IMR-90 (cell line): ENCODE measurements at regions not wholly inside any gene's neighbourhood (a gene's known extent, or its start where the extent isn't known, plus 50 kb on each side); places are given as distances from the start of the nearest gene placed in this dataset.

Source experiments
- ATAC-seq: fragments of 200-7000 bp; cut with Tn5 transposase; 2 replicates; pipeline ENCODE4 v1.9.1; 2020; ENCODE audit warnings: low read depth, mild to moderate bottlenecking, moderate library complexity
- BruUV-seq: library from RNA; stranded (reverse); fragments of 400-500 nt; replicated peaks from 2 replicates; lab custom pipeline; 2021; lab: Mats Ljungman, UMichigan
- CTCF ChIA-PET: fragments of 300-600 bp; formaldehyde crosslinking; extraction: SDS; loops from one replicate; lab custom pipeline; 2021; ENCODE audit warnings: antibody characterized with exemption; lab: Yijun Ruan, JAX
- POLR2A ChIA-PET: fragments of 300-600 bp; sonication (Branson Sonifier 250); formaldehyde crosslinking; loops from one replicate; lab custom pipeline; 2022; ENCODE audit warnings: antibody characterized with exemption; ENCODE audit not compliant: unreplicated experiment; lab: Charles Lee
- DNase-seq: peaks from one replicate; pipeline ENCODE4 v3.0.0; 2013
- H2AFZ ChIP-seq: replicated peaks from 2 replicates; pipeline ENCODE3; 2013; ENCODE audit warnings: low read length, mild to moderate bottlenecking; ENCODE audit not compliant: poor library complexity
- H2AK5ac ChIP-seq: 2 replicates; pipeline ENCODE4 v1.6.1; 2013; ENCODE audit warnings: low read depth, low read length, inconsistent platforms
- H2AK9ac ChIP-seq: replicated peaks from 2 replicates; pipeline ENCODE3; 2013; ENCODE audit warnings: mild to moderate bottlenecking, low read depth, low read length, moderate library complexity; ENCODE audit not compliant: poor library complexity
- H2BK120ac ChIP-seq: 2 replicates; pipeline ENCODE4 v1.6.1; 2013; ENCODE audit warnings: low read depth, low read length, inconsistent platforms
- H2BK15ac ChIP-seq: 3 replicates; pipeline ENCODE4 v1.6.1; 2013; ENCODE audit warnings: low read depth, low read length, inconsistent platforms
- H2BK20ac ChIP-seq: 2 replicates; pipeline ENCODE4 v1.6.1; 2013; ENCODE audit warnings: low read depth, mild to moderate bottlenecking, inconsistent platforms, low read length, moderate library complexity
- H2BK5ac ChIP-seq: 2 replicates; pipeline ENCODE4 v1.6.1; 2013; ENCODE audit warnings: mild to moderate bottlenecking, low read depth, low read length, inconsistent platforms; ENCODE audit not compliant: poor library complexity, severe bottlenecking
- H3K14ac ChIP-seq: replicated peaks from 2 replicates; pipeline ENCODE4 v1.6.1; 2013; ENCODE audit warnings: low read depth, low read length, inconsistent platforms
- H3K18ac ChIP-seq: 2 replicates; pipeline ENCODE4 v1.6.1; 2013; ENCODE audit warnings: low read depth, low read length, control low read depth
- H3K23ac ChIP-seq: 2 replicates; pipeline ENCODE4 v1.6.1; 2013; ENCODE audit warnings: low read depth, low read length, inconsistent platforms
- H3K27ac ChIP-seq: 2 replicates; pipeline ENCODE4 v1.5.1; 2013; ENCODE audit warnings: mild to moderate bottlenecking, control low read depth, low read length; ENCODE audit not compliant: insufficient read depth
- H3K27me3 ChIP-seq: 2 replicates; pipeline ENCODE4 v1.6.1; 2013; ENCODE audit warnings: low read length; ENCODE audit not compliant: control insufficient read depth, insufficient read depth
- H3K36me3 ChIP-seq: 2 replicates; pipeline ENCODE4 v1.6.1; 2013; ENCODE audit warnings: low read length, mixed read lengths; ENCODE audit not compliant: control insufficient read depth, insufficient read depth
- H3K4ac ChIP-seq: 2 replicates; pipeline ENCODE4 v1.6.1; 2013; ENCODE audit warnings: low read depth, low read length, inconsistent platforms
- H3K4me1 ChIP-seq: 2 replicates; pipeline ENCODE4 v1.6.1; 2013; ENCODE audit warnings: low read length, mixed read lengths; ENCODE audit not compliant: control insufficient read depth, insufficient read depth
- H3K4me2 ChIP-seq: 2 replicates; pipeline ENCODE4 v1.6.1; 2013; ENCODE audit warnings: low read depth, mild to moderate bottlenecking, control low read depth, low read length, moderate library complexity
- H3K4me3 ChIP-seq: 2 replicates; pipeline ENCODE4 v1.5.1; 2013; ENCODE audit warnings: low read depth, mild to moderate bottlenecking, control low read depth, low read length, moderate library complexity; ENCODE audit not compliant: insufficient read depth
- H3K56ac ChIP-seq: 2 replicates; pipeline ENCODE4 v1.6.1; 2013; ENCODE audit warnings: low read length, inconsistent platforms; ENCODE audit not compliant: insufficient read depth; ENCODE audit errors: extremely low read depth
- H3K79me1 ChIP-seq, 2 experiments: 2 replicates each; pipeline ENCODE4 v1.6.1; 2013; ENCODE audit warnings: low read length in 2 of 2, inconsistent platforms in 1 of 2, low read depth in 1 of 2
- H3K9ac ChIP-seq: 2 replicates; pipeline ENCODE4 v1.6.1; 2013; ENCODE audit warnings: low read depth, low read length, control low read depth
- H3K9me1 ChIP-seq: 2 replicates; pipeline ENCODE4 v1.6.1; 2013; ENCODE audit warnings: low read length, inconsistent platforms; ENCODE audit not compliant: insufficient read depth
- H3K9me3 ChIP-seq: 2 replicates; pipeline ENCODE4 v1.6.1; 2013; ENCODE audit warnings: low read length; ENCODE audit not compliant: control insufficient read depth, insufficient read depth
- H4K20me1 ChIP-seq: 2 replicates; pipeline ENCODE4 v1.6.1; 2013; ENCODE audit warnings: low read length, inconsistent platforms; ENCODE audit not compliant: insufficient read depth
- H4K5ac ChIP-seq: 2 replicates; pipeline ENCODE4 v1.6.1; 2013; ENCODE audit warnings: mild to moderate bottlenecking, low read depth, low read length, control low read depth
- H4K8ac ChIP-seq, 2 experiments: 2 replicates each; pipeline ENCODE4 v1.6.1; 2013; ENCODE audit warnings: low read depth in 2 of 2, low read length in 2 of 2, control low read depth in 1 of 2, inconsistent platforms in 1 of 2
- H4K91ac ChIP-seq: 2 replicates; pipeline ENCODE4 v1.6.1; 2013; ENCODE audit warnings: low read depth, low read length, inconsistent platforms; ENCODE audit not compliant: insufficient read depth
- BHLHE40 ChIP-seq: fragments of 150-350 bp; IDR thresholded peaks from 2 replicates; pipeline ENCODE4 v1.6.1; 2016; ENCODE audit warnings: mild to moderate bottlenecking, low read depth, low read length
- MAZ ChIP-seq: IDR thresholded peaks from 2 replicates; pipeline ENCODE4 v1.6.1; 2012; ENCODE audit warnings: low read depth, mild to moderate bottlenecking, low read length, improper control_type of control experiment, moderate library complexity, borderline replicate concordance
- MXI1 ChIP-seq: IDR thresholded peaks from 2 replicates; pipeline ENCODE4 v1.6.1; 2012; ENCODE audit warnings: low read depth, mild to moderate bottlenecking, low read length, moderate library complexity, borderline replicate concordance
- RAD21 ChIP-seq: IDR thresholded peaks from 2 replicates; pipeline ENCODE4 v1.6.1; 2012; ENCODE audit warnings: low read length, improper control_type of control experiment
- SMC3 ChIP-seq: fragments of 150-350 bp; IDR thresholded peaks from 2 replicates; pipeline ENCODE4 v1.6.1; 2016; ENCODE audit warnings: low read depth, mild to moderate bottlenecking, antibody characterized with exemption, low read length, moderate library complexity
- WGBS, 2 experiments: methylation state at CpG; one replicate each; pipeline versions ENCODE4 v1.1.5 to v1.1.7; 2013; ENCODE audit warnings: missing lambda C conversion rate in 2 of 2; ENCODE audit not compliant: insufficient read length in 1 of 2; ENCODE audit errors: extremely low coverage in 2 of 2; 5-methylcytosine and 5-hydroxymethylcytosine counted together
- dilution Hi-C: fragments of 300-500 bp; cut with HindIII; formaldehyde crosslinking; loops from one replicate; pipeline ENCODE4 v1.14.3; 2018; ENCODE audit warnings: low sequenced_read_pairs; ENCODE audit not compliant: unreplicated experiment
- in situ Hi-C: fragments of 300-500 bp; cut with MboI; formaldehyde crosslinking; loops from 3 replicates; pipeline ENCODE4 v1.14.3; 2019; ENCODE audit warnings: low sequenced_read_pairs, inconsistent platforms, mixed read lengths
- intact Hi-C: fragments of 100-400 bp; cut with micrococcal nuclease; formaldehyde crosslinking; loops from 2 replicates; pipeline ENCODE4 v1.10.0; 2022
- TF ChIP-seq, protein P1 (sequence below): conservative IDR thresholded peaks from 2 replicates; pipeline ENCODE4 v1.5.1; 2012; ENCODE audit warnings: mild to moderate bottlenecking, low read depth, low read length, improper control_type of control experiment

DNA sequence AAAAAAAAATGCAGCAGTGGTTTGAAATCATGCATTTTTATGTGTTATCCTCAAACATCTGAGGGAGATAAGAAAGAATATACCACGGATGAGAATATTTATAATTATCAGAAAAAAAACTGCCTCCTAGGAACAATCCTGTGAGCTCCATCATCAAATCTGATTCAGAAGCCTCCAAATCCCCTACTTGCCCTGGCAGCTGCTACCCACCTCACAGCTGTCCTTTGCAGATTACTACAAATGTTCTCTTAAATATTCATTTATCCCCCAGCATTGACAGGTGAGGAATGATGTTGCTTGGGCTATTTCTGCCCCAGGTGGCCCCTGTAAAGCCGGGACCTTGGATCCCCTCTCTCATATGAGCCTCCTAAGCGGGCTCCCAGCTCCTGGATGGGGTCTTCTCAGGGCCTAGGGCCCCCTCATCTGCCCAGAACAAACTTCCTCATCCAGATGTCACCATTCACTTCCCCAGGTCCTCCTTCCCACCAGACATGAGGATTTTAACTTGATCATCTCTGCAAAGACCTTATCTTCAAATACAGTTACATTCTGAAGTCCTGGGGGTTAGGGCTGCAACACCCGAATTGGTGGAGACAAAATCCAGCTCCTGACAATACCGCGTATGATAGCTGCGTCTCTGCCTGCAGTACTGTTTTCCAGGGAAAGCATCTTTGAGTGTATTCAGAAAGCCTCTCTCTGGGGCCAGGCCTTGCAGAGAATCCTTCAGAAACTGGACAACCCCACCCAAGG, 81.9 kb upstream of the INSIG1 start:
- H3K4ac ChIP-seq, result no peak overlapping the region
- no peak overlapping the region for H4K91ac ChIP-seq
- H3K4me3 ChIP-seq, result no peak overlapping the region
- H3K9me3 ChIP-seq, result no peaks in the 10 kb centered on the region
- no TSS peak for BruUV-seq
- in situ Hi-C loops, result no loop called here
- H2BK5ac ChIP-seq, result no peak overlapping the region
- ATAC-seq (no peak), DNase-seq (no peak)
- H3K27me3 ChIP-seq, result no peaks in the 10 kb centered on the region
- H3K4me1 ChIP-seq, result peaks cover 10% of the 10 kb centered on the region
- CTCF ChIA-PET, result interaction anchor here (0.6 to 0.7 kb wide), 2 partner anchors 68 to 1281 kb away, joined by 3 read pairs; no protein-coding TSS in a partner anchor
- H2BK15ac ChIP-seq, result no peak overlapping the region
- 0 out of 2 replicates have a peak overlapping the region, but pooled peaks have one; percentile 4 for H2AK5ac ChIP-seq
- dilution Hi-C loops, result no loop called here
- no peak overlapping the region for H3K14ac ChIP-seq
- H3K23ac ChIP-seq, result no peak overlapping the region
- no peak overlapping the region for H3K9ac ChIP-seq
- H4K5ac ChIP-seq, result no peak overlapping the region
- no peak overlapping the region for H3K4me2 ChIP-seq
- POLR2A ChIA-PET, result interaction anchor here (0.6 to 0.7 kb wide), 2 partner anchors 22 to 82 kb away, joined by 3 to 5 read pairs; partner anchors contain the start of gene INSIG1
- no peak overlapping the region for H3K18ac ChIP-seq
- no peak overlapping the region for H2BK120ac ChIP-seq
- H4K8ac ChIP-seq, result no peak overlapping the region
- WGBS, 2 experiments, result 100% methylated on average over 4 of the region's 7 CpGs; no CpG with 5 or more reads in 1 of the 2 experiments
- H3K9me1 ChIP-seq, result peaks cover 10% of the 10 kb centered on the region; the same call in 1 of the 2 replicates
- intact Hi-C loops, result no loop called here
- no peak overlapping the region for H3K56ac ChIP-seq
- no peak for TF ChIP-seq RAD21
- TF ChIP-seq, protein P1, sequence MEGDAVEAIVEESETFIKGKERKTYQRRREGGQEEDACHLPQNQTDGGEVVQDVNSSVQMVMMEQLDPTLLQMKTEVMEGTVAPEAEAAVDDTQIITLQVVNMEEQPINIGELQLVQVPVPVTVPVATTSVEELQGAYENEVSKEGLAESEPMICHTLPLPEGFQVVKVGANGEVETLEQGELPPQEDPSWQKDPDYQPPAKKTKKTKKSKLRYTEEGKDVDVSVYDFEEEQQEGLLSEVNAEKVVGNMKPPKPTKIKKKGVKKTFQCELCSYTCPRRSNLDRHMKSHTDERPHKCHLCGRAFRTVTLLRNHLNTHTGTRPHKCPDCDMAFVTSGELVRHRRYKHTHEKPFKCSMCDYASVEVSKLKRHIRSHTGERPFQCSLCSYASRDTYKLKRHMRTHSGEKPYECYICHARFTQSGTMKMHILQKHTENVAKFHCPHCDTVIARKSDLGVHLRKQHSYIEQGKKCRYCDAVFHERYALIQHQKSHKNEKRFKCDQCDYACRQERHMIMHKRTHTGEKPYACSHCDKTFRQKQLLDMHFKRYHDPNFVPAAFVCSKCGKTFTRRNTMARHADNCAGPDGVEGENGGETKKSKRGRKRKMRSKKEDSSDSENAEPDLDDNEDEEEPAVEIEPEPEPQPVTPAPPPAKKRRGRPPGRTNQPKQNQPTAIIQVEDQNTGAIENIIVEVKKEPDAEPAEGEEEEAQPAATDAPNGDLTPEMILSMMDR, result no peak
- no peak for TF ChIP-seq SMC3
- TF ChIP-seq BHLHE40, result no peak
- TF ChIP-seq MAZ, result no peak
- TF ChIP-seq MXI1, result no peak
- H2AK9ac ChIP-seq, result no peak overlapping the region
- H3K36me3 ChIP-seq, result no peaks in the 10 kb centered on the region
- no peak overlapping the region for H3K27ac ChIP-seq
- no peaks in the 10 kb centered on the region for H3K79me1 ChIP-seq
- no peak overlapping the region for H2BK20ac ChIP-seq
- no peak overlapping the region for H2AFZ ChIP-seq
- no peaks in the 10 kb centered on the region for H4K20me1 ChIP-seq
